Heart right ventricle (tissue), 16 donors: ENCODE measurements at regions not wholly inside any gene's neighbourhood (a gene's known extent, or its start where the extent isn't known, plus 50 kb on each side); places are given as distances from the start of the nearest gene placed in this dataset.

Experiments used
- ATAC-seq, 8 donors: fragments of 200-7000 bp; cut with Tn5 transposase; one replicate each; pipeline ENCODE4 v1.9.1; 2020; ENCODE audit warnings: mild to moderate bottlenecking in 8 of 8, moderate library complexity in 8 of 8, moderate number of reproducible peaks in 1 of 8
- DNase-seq, 2 donors: peaks; one replicate each; pipeline ENCODE4 v3.0.0-alpha.2; 2020
- H3K27ac ChIP-seq, 10 donors: fragments of 200-600 bp; sonication (generic) in 2 of 10; one replicate each; pipeline versions ENCODE4 v1.5.0 to v1.8.0; 2020 to 2022; ENCODE audit warnings: mild to moderate bottlenecking in 3 of 10
- H3K27me3 ChIP-seq, 7 donors: fragments of 200-600 bp; one replicate each; pipeline ENCODE4 v1.8.0; 2021 to 2022; ENCODE audit warnings: mild to moderate bottlenecking in 2 of 7
- H3K36me3 ChIP-seq, 9 donors: fragments of 200-600 bp; sonication (generic) in 1 of 9; one replicate each; pipeline versions ENCODE4 v1.5.0 to v1.8.0; 2020 to 2022; ENCODE audit warnings: mild to moderate bottlenecking in 2 of 9
- H3K4me1 ChIP-seq, 9 donors: fragments of 200-600 bp; sonication (generic) in 1 of 9; one replicate each; pipeline versions ENCODE4 v1.5.0 to v1.8.0; 2020 to 2022; ENCODE audit warnings: mild to moderate bottlenecking in 4 of 9
- H3K4me3 ChIP-seq, 10 donors: fragments of 200-600 bp; sonication (generic) in 2 of 10; one replicate each; pipeline versions ENCODE4 v1.5.0 to v1.8.0; 2020 to 2022; ENCODE audit warnings: mild to moderate bottlenecking in 7 of 10, moderate library complexity in 2 of 10
- H3K9me3 ChIP-seq, 11 donors: fragments of 200-600 bp in 10 of 11; sonication (generic) in 2 of 11; one replicate each; pipeline versions ENCODE4 v1.5.0 to v1.8.0; 2013 to 2022; ENCODE audit warnings: mild to moderate bottlenecking in 2 of 11, control low read depth in 1 of 11, moderate library complexity in 1 of 11
- CTCF ChIP-seq, 9 donors: fragments of 200-600 bp; sonication (generic) in 2 of 9; IDR thresholded peaks; one replicate each; pipeline versions ENCODE4 v1.5.0 to v1.8.0; 2021 to 2022; ENCODE audit warnings: antibody characterized with exemption in 9 of 9, mild to moderate bottlenecking in 5 of 9, moderate library complexity in 1 of 9
- WGBS, 2 donors: extraction: QIAGEN DNeasy Blood & Tissue Kit; methylation state at CpG; one replicate each; pipeline ENCODE4 v1.1.7; 2013; ENCODE audit warnings: inconsistent platforms in 1 of 2; 5-methylcytosine and 5-hydroxymethylcytosine counted together
- intact Hi-C, 10 donors: fragments of 100-400 bp; cut with DNase I; formaldehyde crosslinking; loops; one replicate each; pipeline versions ENCODE4 v1.11.1 to v1.14.2; 2022
- donor health status: Arrhythmogenic right ventricular cardiomyopathy.
- donor health status: ischemic (EF 13 %, LVEDD 7.1; RV severe dilation, severe dysfunction).
- donor health status: healthy with polysubstance abuse.
- donor health status: DM: no; HTN: yes; CAD: no.
- donor health status: DM: no; HTN: no; CAD: no.
- donor health status: ischemic (EF 25% LVEDD 6.9; RV normal size, moderate dysfunction).
- donor health status: ischemic (EF 25% LVEDD 5.7; RV mildly dilated, moderate dysfunction).
- donor health status: healthy.
- donor health status: DM: yes; HTN: yes; CAD: no.
- donor health status: Ischemic cardiomyopathy.
- donor health status: ischemic (EF 35%, LVEDD 5.7; RV mildly dilated, moderate dysfunction).
- donor health status: nonischemic (EF 11% LVEDD 7.7; RV severe dilation, severe dysfunction).
- donor health status: DM: yes; HTN: yes; CAD: no.
- donor health status: PGD.
- donor health status: ischemic (EF 29% LVEDD 5.4; RV normal size, mild dysfunction).
- donor health status: nonischemic (EF 23%, LVEDD 6.1; RV moderate dilation, normal function).

- Histone ChIP-seq H3K4me3 (no peak overlapping the region), H3K9me3 (no peaks in the 10 kb centered on the region), H3K27ac (no peak overlapping the region), H3K4me1 (no peaks in the 10 kb centered on the region), H3K27me3 (no peaks in the 10 kb centered on the region), H3K36me3 (no peaks in the 10 kb centered on the region)
- 53 to 59% methylated on average over 3 of the region's 3 CpGs for WGBS, 2 donors
- ATAC-seq, result peak in 5 of 8 donors; percentile 42 to 75 (median 59)
- peak; percentile 19 to 27 for DNase-seq
- peak in 5 of 9 donors; percentile 25 to 49 (median 45) for TF ChIP-seq CTCF (IDR thresholded peaks at IDR 0.05)
- intact Hi-C loops, result loop anchor here in 1 of 10 donors (10.0 kb wide), 1 partner anchor 153 kb away; the partner anchor contains the start of gene LMO4
Measured at GRCh38 chr1:87478231-87478630, 149.6 kb downstream of the LMO4 start.

- 90 to 96% methylated on average over 3 of the region's 3 CpGs for WGBS, 2 donors
- intact Hi-C loops, result no loop called here
- peaks cover 0 to 4% (median 0%) of the 10 kb centered on the region in 9 donors for H3K4me1 ChIP-seq
- no peak for ATAC-seq
- no peak for DNase-seq
- no peak overlapping the region for H3K27ac ChIP-seq
- H3K36me3 ChIP-seq, result no peaks in the 10 kb centered on the region
- H3K27me3 ChIP-seq, result no peaks in the 10 kb centered on the region
- TF ChIP-seq CTCF (IDR thresholded peaks at IDR 0.05), result no peak
- H3K4me3 ChIP-seq, result no peak overlapping the region
- H3K9me3 ChIP-seq, result no peaks in the 10 kb centered on the region
Measured at GRCh38 chr1:87495147-87495546, 166.5 kb downstream of the LMO4 start.

GRCh38 chr1:87495870-87496269 is 167.2 kb downstream of the LMO4 start:
- no peak overlapping the region for H3K4me3 ChIP-seq
- no peaks in the 10 kb centered on the region for H3K36me3 ChIP-seq
- intact Hi-C loops, result no loop called here
- H3K27ac ChIP-seq, result no peak overlapping the region
- no peak for ATAC-seq
- 86% methylated on average over 6 of the region's 6 CpGs for WGBS, 2 donors
- DNase-seq, result no peak
- H3K27me3 ChIP-seq, result no peaks in the 10 kb centered on the region
- peaks cover 0 to 4% (median 0%) of the 10 kb centered on the region in 9 donors for H3K4me1 ChIP-seq
- H3K9me3 ChIP-seq, result no peaks in the 10 kb centered on the region
- no peak for TF ChIP-seq CTCF (IDR thresholded peaks at IDR 0.05)

- no peak overlapping the region for H3K4me3 ChIP-seq
- no peaks in the 10 kb centered on the region for H3K36me3 ChIP-seq
- no peak for TF ChIP-seq CTCF (IDR thresholded peaks at IDR 0.05)
- no peaks in the 10 kb centered on the region for H3K9me3 ChIP-seq
- intact Hi-C loops, result no loop called here
- H3K27ac ChIP-seq, result no peak overlapping the region
- 25 to 37% methylated on average over 1 of the region's 1 CpG for WGBS, 2 donors
- no peaks in the 10 kb centered on the region for H3K27me3 ChIP-seq
- DNase-seq, result no peak
- H3K4me1 ChIP-seq, result peaks cover 0 to 4% (median 0%) of the 10 kb centered on the region in 9 donors
- ATAC-seq, result no peak
Measured at GRCh38 chr1:87497380-87498203, 168.9 kb downstream of the LMO4 start.
